AG04450 (cell line): ENCODE measurements at regions not wholly inside any gene's neighbourhood (a gene's known extent, or its start where the extent isn't known, plus 50 kb on each side); places are given as distances from the start of the nearest gene placed in this dataset.

Experiments
- CTCF ChIA-PET: fragments of 300-600, 350-600 bp; formaldehyde crosslinking; extraction: SDS; loops from one replicate; lab custom pipeline; 2022; ENCODE audit warnings: antibody characterized with exemption, inconsistent platforms; lab: Charles Lee
- POLR2A ChIA-PET: fragments of 350-600 bp; formaldehyde crosslinking; extraction: SDS; loops from one replicate; lab custom pipeline; 2021; ENCODE audit warnings: antibody characterized with exemption, inconsistent platforms; lab: Yijun Ruan, JAX
- DNase-seq: peaks from one replicate; pipeline ENCODE4 v3.0.0-alpha.2; 2011; ENCODE audit warnings: low read depth, low spot score
- H3K27ac ChIP-seq: one replicate; pipeline ENCODE4 v1.5.1; 2012; ENCODE audit warnings: low read depth, low read length, control low read depth
- H3K27me3 ChIP-seq: one replicate; pipeline ENCODE4 v1.6.0; 2012; ENCODE audit warnings: low read length; ENCODE audit not compliant: control insufficient read depth, insufficient read depth
- H3K4me3 ChIP-seq: 2 replicates; pipeline ENCODE4 v1.5.1; 2011; ENCODE audit warnings: mild to moderate bottlenecking, low read depth, low read length, control low read depth
- H3K9me3 ChIP-seq: 2 replicates; pipeline ENCODE4 v1.5.1; 2012; ENCODE audit warnings: low read length; ENCODE audit not compliant: control insufficient read depth, insufficient read depth
- TF ChIP-seq, protein P1 (sequence below): IDR thresholded peaks from 2 replicates; pipeline ENCODE4 v1.5.1; 2011; ENCODE audit warnings: low read depth, low read length, control low read depth, inconsistent platforms

DNA sequence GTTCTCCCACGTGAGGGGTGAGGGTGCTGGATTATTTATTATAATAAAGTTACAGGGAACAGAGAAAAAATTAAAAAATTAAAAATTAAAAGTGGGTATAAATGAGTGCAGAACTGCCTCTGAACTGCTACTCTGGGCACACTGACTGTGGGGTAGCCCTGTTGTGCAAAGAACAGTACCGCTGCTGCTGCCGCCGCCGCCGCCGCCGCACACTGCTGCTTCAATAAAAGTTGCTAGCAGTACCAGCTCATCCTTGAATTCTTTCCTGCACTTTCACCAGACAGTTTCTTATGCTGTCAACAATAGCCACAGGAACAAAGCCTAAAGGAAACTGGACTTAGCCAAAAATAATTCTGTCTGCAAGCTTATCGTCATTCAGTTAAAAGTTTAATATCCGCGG lies 72.1 kb downstream of the GCC1 start:
- Histone ChIP-seq H3K27ac (no peak overlapping the region), H3K27me3 (no peaks in the 10 kb centered on the region), H3K4me3 (no peak overlapping the region), H3K9me3 (no peaks in the 10 kb centered on the region)
- TF ChIP-seq, protein P1, sequence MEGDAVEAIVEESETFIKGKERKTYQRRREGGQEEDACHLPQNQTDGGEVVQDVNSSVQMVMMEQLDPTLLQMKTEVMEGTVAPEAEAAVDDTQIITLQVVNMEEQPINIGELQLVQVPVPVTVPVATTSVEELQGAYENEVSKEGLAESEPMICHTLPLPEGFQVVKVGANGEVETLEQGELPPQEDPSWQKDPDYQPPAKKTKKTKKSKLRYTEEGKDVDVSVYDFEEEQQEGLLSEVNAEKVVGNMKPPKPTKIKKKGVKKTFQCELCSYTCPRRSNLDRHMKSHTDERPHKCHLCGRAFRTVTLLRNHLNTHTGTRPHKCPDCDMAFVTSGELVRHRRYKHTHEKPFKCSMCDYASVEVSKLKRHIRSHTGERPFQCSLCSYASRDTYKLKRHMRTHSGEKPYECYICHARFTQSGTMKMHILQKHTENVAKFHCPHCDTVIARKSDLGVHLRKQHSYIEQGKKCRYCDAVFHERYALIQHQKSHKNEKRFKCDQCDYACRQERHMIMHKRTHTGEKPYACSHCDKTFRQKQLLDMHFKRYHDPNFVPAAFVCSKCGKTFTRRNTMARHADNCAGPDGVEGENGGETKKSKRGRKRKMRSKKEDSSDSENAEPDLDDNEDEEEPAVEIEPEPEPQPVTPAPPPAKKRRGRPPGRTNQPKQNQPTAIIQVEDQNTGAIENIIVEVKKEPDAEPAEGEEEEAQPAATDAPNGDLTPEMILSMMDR, result no peak
- CTCF ChIA-PET, result interaction anchor here (1.4 to 2.6 kb wide), 2 partner anchors 165 to 405 kb away, joined by 3 to 32 read pairs; no protein-coding TSS in a partner anchor
- DNase-seq, result no peak
- POLR2A ChIA-PET, result no interaction called here

DNA sequence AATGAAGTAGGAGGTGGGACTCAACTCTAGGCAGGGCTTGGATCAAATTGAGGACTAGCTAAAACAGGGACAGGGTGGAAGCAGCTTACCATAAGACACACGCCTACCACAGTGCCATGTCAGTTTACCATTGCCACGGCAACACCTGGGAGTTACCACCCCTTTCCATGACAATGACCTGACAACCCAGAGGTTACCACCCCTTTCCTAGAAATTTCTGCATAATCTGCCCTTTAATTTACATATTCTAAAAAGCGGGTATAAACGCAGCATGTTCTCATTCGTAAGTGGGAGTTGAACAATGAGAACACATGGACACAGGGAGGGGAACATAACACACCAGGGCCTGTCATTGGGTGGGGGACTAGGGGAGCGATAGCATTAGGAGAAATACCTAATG lies 72.7 kb downstream of the GCC1 start:
- no peak overlapping the region for H3K4me3 ChIP-seq
- TF ChIP-seq, protein P1, result no peak
- POLR2A ChIA-PET, result no interaction called here
- CTCF ChIA-PET, result interaction anchor here (2.6 kb wide), 1 partner anchor 164 kb away, joined by 32 read pairs; no protein-coding TSS in a partner anchor
- H3K9me3 ChIP-seq, result no peaks in the 10 kb centered on the region
- H3K27me3 ChIP-seq, result no peaks in the 10 kb centered on the region
- H3K27ac ChIP-seq, result no peak overlapping the region
- DNase-seq, result no peak

DNA sequence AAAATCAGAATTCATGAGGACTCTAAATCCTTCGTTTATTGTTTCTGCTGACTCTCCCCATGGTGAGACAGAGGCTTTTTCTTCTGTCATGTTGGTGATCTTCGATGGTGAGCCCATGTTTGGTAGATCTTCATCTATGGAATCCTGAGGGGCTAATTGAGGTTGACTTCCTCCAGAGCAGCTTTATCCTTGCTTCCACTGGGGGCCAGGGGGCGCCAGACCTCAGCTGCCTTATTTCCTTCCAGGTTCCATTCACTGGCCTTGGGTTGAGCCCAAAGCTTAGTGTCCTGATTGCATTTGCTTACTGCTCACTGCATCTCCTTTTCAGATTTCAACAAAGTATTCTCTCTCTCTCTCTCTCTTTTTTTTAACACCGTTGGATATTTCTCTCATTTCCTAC lies 80.7 kb downstream of the GCC1 start:
- Histone ChIP-seq H3K27me3 (no peaks in the 10 kb centered on the region), H3K4me3 (no peak overlapping the region), H3K27ac (no peak overlapping the region), H3K9me3 (no peaks in the 10 kb centered on the region)
- CTCF ChIA-PET, result interaction anchor here (0.7 to 3.1 kb wide), 5 partner anchors 13 to 705 kb away, joined by 3 to 24 read pairs (median 4); no protein-coding TSS in a partner anchor
- DNase-seq, result no peak
- POLR2A ChIA-PET, result no interaction called here
- TF ChIP-seq, protein P1, result peak; percentile 61

DNA sequence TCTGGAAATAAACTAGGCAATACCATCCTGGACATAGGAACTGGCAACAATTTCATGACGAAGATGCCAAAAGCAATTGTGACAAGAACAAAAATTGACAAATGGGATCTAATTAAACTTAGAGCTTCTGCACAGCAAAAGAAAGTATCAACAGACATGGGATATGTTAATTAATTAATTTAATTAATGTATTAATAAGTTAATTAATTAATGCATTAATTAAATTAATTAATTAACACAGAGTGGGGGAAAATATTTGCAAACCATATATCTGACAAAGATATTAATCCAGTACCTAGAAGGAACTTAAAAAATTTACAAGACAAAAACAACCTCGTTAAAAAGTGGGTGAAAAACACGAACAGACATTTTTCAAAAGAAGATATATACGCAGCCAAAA lies 83.6 kb downstream of the GCC1 start:
- H3K9me3 ChIP-seq, result no peaks in the 10 kb centered on the region
- H3K4me3 ChIP-seq, result no peak overlapping the region
- H3K27me3 ChIP-seq, result no peaks in the 10 kb centered on the region
- TF ChIP-seq, protein P1, result no peak
- no peak overlapping the region for H3K27ac ChIP-seq
- POLR2A ChIA-PET, result interaction anchor here (0.6 kb wide), 1 partner anchor 12 kb away, joined by 3 read pairs; no protein-coding TSS in a partner anchor
- no peak for DNase-seq
- CTCF ChIA-PET, result no interaction called here

DNA sequence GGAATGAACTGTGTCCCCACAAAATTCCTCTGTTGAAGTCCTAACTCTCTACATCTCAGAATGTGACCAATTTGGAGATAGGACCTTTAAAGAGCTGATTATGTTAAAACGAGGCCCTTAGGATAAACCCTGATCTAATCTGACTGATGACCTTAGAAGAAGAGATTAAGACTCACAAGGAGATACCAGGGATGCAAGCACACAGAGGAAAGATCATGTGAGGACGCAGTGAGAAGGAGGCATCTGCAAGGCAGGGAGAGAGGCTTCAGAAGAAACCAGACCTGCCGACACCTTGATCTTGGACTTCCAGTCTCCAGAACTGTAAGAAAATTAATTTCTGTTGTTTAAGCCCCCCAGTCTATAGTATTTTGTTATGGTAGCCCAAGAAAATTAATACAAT lies 94.9 kb upstream of the ZNF800 start:
- CTCF ChIA-PET, result no interaction called here
- Histone ChIP-seq H3K9me3 (no peaks in the 10 kb centered on the region), H3K27me3 (no peaks in the 10 kb centered on the region), H3K4me3 (no peak overlapping the region), H3K27ac (no peak overlapping the region)
- POLR2A ChIA-PET, result no interaction called here
- TF ChIP-seq, protein P1, result no peak
- DNase-seq, result no peak
